B cell (primary cell): ENCODE measurements at regions not wholly inside any gene's neighbourhood (a gene's known extent, or its start where the extent isn't known, plus 50 kb on each side); places are given as distances from the start of the nearest gene placed in this dataset.

Experiments
- EZH2 ChIP-seq: IDR thresholded peaks from 2 replicates; pipeline ENCODE4 v1.6.1; 2012; ENCODE audit warnings: borderline replicate concordance, low read depth, mild to moderate bottlenecking, moderate library complexity, low read length; ENCODE audit not compliant: insufficient read depth, poor library complexity, severe bottlenecking
- TF ChIP-seq, protein P1 (sequence below): fragments of 200-600 bp; IDR thresholded peaks from one replicate; pipeline ENCODE4 v1.8.0; 2022; ENCODE audit warnings: antibody characterized with exemption, mild to moderate bottlenecking

DNA sequence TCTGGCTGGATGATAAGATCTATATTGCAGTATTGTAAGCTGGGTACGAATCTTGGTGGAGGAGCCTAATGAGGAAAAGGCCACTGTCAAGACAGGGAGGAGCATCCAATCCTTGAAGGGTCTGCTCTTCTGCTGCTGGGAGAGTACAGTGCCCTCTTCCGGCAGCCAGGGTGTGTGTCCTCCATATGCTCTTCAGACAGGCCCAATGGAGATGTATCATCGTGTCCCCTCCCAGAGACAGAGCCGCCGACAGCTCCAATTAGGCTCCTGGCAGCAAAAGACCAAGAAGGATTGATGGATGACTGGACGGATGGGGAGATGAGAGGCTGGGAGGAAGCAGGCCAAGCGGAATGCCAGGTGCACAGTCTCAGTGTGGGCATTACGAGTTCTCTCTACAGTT is 51.6 kb upstream of the PIWIL1 start:
- TF ChIP-seq, protein P1, sequence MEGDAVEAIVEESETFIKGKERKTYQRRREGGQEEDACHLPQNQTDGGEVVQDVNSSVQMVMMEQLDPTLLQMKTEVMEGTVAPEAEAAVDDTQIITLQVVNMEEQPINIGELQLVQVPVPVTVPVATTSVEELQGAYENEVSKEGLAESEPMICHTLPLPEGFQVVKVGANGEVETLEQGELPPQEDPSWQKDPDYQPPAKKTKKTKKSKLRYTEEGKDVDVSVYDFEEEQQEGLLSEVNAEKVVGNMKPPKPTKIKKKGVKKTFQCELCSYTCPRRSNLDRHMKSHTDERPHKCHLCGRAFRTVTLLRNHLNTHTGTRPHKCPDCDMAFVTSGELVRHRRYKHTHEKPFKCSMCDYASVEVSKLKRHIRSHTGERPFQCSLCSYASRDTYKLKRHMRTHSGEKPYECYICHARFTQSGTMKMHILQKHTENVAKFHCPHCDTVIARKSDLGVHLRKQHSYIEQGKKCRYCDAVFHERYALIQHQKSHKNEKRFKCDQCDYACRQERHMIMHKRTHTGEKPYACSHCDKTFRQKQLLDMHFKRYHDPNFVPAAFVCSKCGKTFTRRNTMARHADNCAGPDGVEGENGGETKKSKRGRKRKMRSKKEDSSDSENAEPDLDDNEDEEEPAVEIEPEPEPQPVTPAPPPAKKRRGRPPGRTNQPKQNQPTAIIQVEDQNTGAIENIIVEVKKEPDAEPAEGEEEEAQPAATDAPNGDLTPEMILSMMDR, result no peak
- TF ChIP-seq EZH2, result no peak
